GM13977 (cell line): ENCODE measurements at regions not wholly inside any gene's neighbourhood (a gene's known extent, or its start where the extent isn't known, plus 50 kb on each side); places are given as distances from the start of the nearest gene placed in this dataset.
"Not testable (repeated sequence)": the region's sequence is repeated elsewhere in the genome, so short reads cannot be mapped to it uniquely, and the experiment has no call there.

Source experiments
- DNase-seq: peaks from one replicate; pipeline ENCODE4 v3.0.0; 2012; ENCODE audit warnings: low spot score
- CTCF ChIP-seq: IDR thresholded peaks from 2 replicates; pipeline ENCODE4 v1.5.1; 2012; ENCODE audit warnings: mild to moderate bottlenecking, control low read depth; ENCODE audit not compliant: insufficient read depth; ENCODE audit errors: extremely low read depth, missing control alignments
- in situ Hi-C: fragments of 300-500 bp; cut with MboI; formaldehyde crosslinking; loops from one replicate; pipeline ENCODE4 v1.12.0; 2022; ENCODE audit warnings: low sequenced_read_pairs, low pct_unique_long_range_greater_than_20kb, mixed read lengths, inconsistent platforms; ENCODE audit not compliant: unreplicated experiment

- no peak for TF ChIP-seq CTCF
- no peak for DNase-seq
- in situ Hi-C loops = no loop called here
Observed at GRCh38 chr6:21753241-21754108, 159.9 kb downstream of the SOX4 start.

- in situ Hi-C loops = no loop called here
- no peak for DNase-seq
- no peak for TF ChIP-seq CTCF
Observed at GRCh38 chr6:21754891-21755290, 161.3 kb downstream of the SOX4 start.

- in situ Hi-C loops = no loop called here
- no peak for TF ChIP-seq CTCF
- DNase-seq = no peak
Observed at GRCh38 chr6:21756487-21756886, 162.9 kb downstream of the SOX4 start.

- in situ Hi-C loops, DNase-seq: not testable (repeated sequence)
Observed at GRCh38 chr6:21757392-21757791, 163.8 kb downstream of the SOX4 start.

GRCh38 chr6:21759721-21760120 lies 166.2 kb downstream of the SOX4 start:
- no peak for DNase-seq
- no peak for TF ChIP-seq CTCF
- in situ Hi-C loops = no loop called here

- in situ Hi-C loops, DNase-seq: not testable (repeated sequence)
Observed at GRCh38 chr6:21761053-21761730, 167.6 kb downstream of the SOX4 start.

- no peak for TF ChIP-seq CTCF
- no peak for DNase-seq
- in situ Hi-C loops = no loop called here
Observed at GRCh38 chr6:21764989-21765388, 171.4 kb downstream of the SOX4 start.
